ENCODE measurements at regions not wholly inside any gene's neighbourhood (a gene's known extent, or its start where the extent isn't known, plus 50 kb on each side); places are given as distances from the start of the nearest gene placed in this dataset.

DNA sequence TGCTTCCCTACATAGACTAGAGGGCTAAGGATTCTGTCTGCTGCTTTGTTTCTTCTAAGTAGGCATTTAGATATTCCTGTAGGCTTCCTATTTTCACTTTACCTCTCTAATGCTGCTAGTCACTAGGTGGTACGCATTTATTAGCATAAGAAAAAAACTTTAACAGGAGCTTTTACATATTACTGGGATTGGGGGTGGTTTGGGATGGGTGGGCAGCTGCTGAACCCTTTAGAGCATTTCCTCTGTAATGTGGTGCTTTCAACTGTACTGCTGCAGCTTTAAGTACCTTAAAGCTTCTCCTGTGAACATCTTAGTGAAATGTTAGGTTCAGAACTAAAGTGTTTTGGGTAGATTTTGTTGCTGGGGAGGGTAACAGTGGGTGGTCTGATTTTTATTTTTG is 92.6 kb downstream of the ZNF486 start:
- no peak overlapping the region for H3K27ac ChIP-seq
- H3K4me1 ChIP-seq, result no peaks in the 10 kb centered on the region
- H3K9me3 ChIP-seq, result peaks cover 0 to 5% (median 0%) of the 10 kb centered on the region in 4 donors
- no peak overlapping the region for H3K4me3 ChIP-seq
- TF ChIP-seq POLR2A (IDR thresholded peaks at IDR 0.05), result no peak
- TF ChIP-seq POLR2AphosphoS5 (IDR thresholded peaks at IDR 0.05), result no peak
- TF ChIP-seq EP300 (IDR thresholded peaks at IDR 0.05), result no peak
- TF ChIP-seq, protein P1, sequence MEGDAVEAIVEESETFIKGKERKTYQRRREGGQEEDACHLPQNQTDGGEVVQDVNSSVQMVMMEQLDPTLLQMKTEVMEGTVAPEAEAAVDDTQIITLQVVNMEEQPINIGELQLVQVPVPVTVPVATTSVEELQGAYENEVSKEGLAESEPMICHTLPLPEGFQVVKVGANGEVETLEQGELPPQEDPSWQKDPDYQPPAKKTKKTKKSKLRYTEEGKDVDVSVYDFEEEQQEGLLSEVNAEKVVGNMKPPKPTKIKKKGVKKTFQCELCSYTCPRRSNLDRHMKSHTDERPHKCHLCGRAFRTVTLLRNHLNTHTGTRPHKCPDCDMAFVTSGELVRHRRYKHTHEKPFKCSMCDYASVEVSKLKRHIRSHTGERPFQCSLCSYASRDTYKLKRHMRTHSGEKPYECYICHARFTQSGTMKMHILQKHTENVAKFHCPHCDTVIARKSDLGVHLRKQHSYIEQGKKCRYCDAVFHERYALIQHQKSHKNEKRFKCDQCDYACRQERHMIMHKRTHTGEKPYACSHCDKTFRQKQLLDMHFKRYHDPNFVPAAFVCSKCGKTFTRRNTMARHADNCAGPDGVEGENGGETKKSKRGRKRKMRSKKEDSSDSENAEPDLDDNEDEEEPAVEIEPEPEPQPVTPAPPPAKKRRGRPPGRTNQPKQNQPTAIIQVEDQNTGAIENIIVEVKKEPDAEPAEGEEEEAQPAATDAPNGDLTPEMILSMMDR (IDR thresholded peaks at IDR 0.05), result no peak
- no peaks in the 10 kb centered on the region for H3K27me3 ChIP-seq
- WGBS, 5 donors, result 62 to 76% (median 75%) methylated on average over 1 of the region's 1 CpG
- intact Hi-C loops (cut with DNase I; ENCODE audit: low total_unique reads), result no loop called here
- DNase-seq, result no peak
- H3K36me3 ChIP-seq, result no peaks in the 10 kb centered on the region

DNA sequence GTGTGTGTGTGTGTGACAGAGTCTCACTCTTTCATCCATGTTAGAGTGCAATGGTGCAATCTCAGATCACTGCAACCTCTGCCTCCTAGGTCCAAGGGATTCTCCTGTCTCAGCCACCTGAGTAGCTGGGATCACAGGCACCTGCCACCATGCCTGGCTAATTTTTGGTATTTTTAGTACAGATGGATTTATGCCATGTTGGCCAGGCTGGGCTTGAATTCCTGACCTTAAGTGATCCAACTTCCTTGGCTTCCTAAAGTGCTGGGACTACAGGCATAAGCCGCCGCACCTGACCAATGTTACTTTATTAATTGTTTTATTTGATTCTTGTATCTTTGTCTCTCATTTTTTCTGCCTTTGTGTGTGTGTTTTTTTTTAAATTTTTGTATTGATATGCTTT is 89.6 kb downstream of the ZNF486 start:
- H3K27ac ChIP-seq, result no peak overlapping the region
- TF ChIP-seq EP300 (IDR thresholded peaks at IDR 0.05), result no peak
- TF ChIP-seq, protein P1 (IDR thresholded peaks at IDR 0.05), result no peak
- no peak for TF ChIP-seq POLR2A (IDR thresholded peaks at IDR 0.05)
- no peak for TF ChIP-seq POLR2AphosphoS5 (IDR thresholded peaks at IDR 0.05)
- no peaks in the 10 kb centered on the region for H3K27me3 ChIP-seq
- no peak for DNase-seq
- H3K9me3 ChIP-seq, result no peaks in the 10 kb centered on the region
- no peaks in the 10 kb centered on the region for H3K4me1 ChIP-seq
- H3K36me3 ChIP-seq, result no peaks in the 10 kb centered on the region
- WGBS, 5 donors, result 97 to 100% (median 97%) methylated on average over 2 of the region's 2 CpGs
- H3K4me3 ChIP-seq, result no peak overlapping the region
- intact Hi-C loops (cut with DNase I; ENCODE audit: low total_unique reads), result no loop called here

DNA sequence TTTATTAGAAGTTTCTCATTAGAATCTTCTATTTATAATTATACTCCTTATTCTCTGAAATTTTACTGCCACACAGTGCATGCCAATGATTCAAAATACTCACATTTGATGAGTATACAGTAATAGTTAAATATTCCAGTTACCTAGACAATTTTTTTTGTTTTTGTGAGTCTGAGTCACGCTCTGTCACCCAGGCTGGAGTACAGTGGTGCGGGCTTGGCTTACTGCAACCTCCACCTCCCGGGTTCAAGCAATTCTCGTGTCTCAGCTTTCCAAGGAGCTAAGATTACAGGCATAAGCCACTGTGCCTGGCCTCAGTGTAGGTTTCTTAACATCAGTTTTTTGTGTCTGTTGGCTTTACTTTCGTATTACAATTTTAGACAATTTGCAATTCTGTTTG is 87.1 kb downstream of the ZNF486 start:
- no peak overlapping the region for H3K27ac ChIP-seq
- intact Hi-C loops (cut with DNase I; ENCODE audit: low total_unique reads), result no loop called here
- no peaks in the 10 kb centered on the region for H3K9me3 ChIP-seq
- no peaks in the 10 kb centered on the region for H3K4me1 ChIP-seq
- WGBS, 5 donors, result 81 to 90% (median 88%) methylated on average over 5 of the region's 5 CpGs
- H3K27me3 ChIP-seq, result no peaks in the 10 kb centered on the region
- DNase-seq, result no peak
- no peak overlapping the region for H3K4me3 ChIP-seq
- TF ChIP-seq, protein P1 (IDR thresholded peaks at IDR 0.05), result no peak
- no peak for TF ChIP-seq EP300 (IDR thresholded peaks at IDR 0.05)
- no peak for TF ChIP-seq POLR2A (IDR thresholded peaks at IDR 0.05)
- no peak for TF ChIP-seq POLR2AphosphoS5 (IDR thresholded peaks at IDR 0.05)
- H3K36me3 ChIP-seq, result no peaks in the 10 kb centered on the region

DNA sequence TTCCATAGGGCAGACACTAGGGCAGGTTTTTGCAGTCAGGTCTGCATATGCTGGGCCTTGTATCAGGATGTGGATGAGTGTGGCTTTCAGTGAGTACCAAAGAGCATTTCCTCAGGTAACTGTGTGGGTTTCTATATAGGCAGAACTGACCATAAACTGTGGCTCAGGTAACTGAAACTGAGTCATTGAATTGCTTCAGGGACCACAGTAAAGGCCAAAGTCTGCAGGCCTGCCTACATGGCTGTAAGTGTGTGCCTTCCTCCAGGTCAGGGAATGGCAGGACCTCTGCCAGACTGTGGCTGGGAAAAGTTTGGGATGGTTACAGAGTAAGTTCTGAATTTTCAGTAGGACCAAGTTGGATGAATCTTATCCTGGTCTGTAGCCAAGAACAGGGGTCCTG is 85.6 kb downstream of the ZNF486 start:
- intact Hi-C loops (cut with DNase I; ENCODE audit: low total_unique reads), result no loop called here
- H3K4me3 ChIP-seq, result no peak overlapping the region
- no peak for DNase-seq
- no peaks in the 10 kb centered on the region for H3K9me3 ChIP-seq
- H3K27ac ChIP-seq, result no peak overlapping the region
- peaks cover 0 to under 1% (median 0%) of the 10 kb centered on the region in 4 donors for H3K4me1 ChIP-seq
- TF ChIP-seq POLR2A (IDR thresholded peaks at IDR 0.05) (no peak), POLR2AphosphoS5 (IDR thresholded peaks at IDR 0.05) (no peak), EP300 (IDR thresholded peaks at IDR 0.05) (no peak)
- TF ChIP-seq, protein P1 (IDR thresholded peaks at IDR 0.05), result no peak
- H3K36me3 ChIP-seq, result no peaks in the 10 kb centered on the region
- H3K27me3 ChIP-seq, result no peaks in the 10 kb centered on the region
